ENCODE measurements at regions not wholly inside any gene's neighbourhood (a gene's known extent, or its start where the extent isn't known, plus 50 kb on each side); places are given as distances from the start of the nearest gene placed in this dataset.

DNA sequence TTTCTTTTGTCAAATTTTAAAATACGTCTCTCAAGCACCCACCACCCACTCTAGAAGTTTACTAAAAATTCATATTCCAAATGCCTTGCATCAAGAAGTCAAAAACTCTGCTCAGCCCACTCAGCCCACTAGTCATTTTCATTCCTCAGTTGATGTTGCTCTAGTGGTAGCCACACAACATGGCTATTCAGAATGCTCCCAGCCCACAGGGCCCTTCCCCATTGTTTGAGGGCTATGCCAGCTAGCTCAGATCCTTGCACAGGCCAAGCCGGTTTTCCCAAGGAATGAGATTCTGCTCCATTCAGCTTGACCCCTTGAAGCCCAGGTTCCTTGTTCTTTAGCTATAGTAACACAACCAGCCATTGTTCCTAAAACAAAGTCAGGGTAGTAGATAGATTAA, 297.5 kb upstream of the RASGEF1B start:
- H3K9me3 ChIP-seq: no peaks in the 10 kb centered on the region
- no peak overlapping the region for H3K27ac ChIP-seq
- intact Hi-C loops (cut with DNase I; ENCODE audit: low total_unique reads): no loop called here
- H3K27me3 ChIP-seq: no peaks in the 10 kb centered on the region
- TF ChIP-seq POLR2A (IDR thresholded peaks at IDR 0.05): no peak
- TF ChIP-seq POLR2AphosphoS5 (IDR thresholded peaks at IDR 0.05): no peak
- TF ChIP-seq CTCF (IDR thresholded peaks at IDR 0.05): no peak
- TF ChIP-seq EP300 (IDR thresholded peaks at IDR 0.05): no peak
- H3K4me1 ChIP-seq: no peaks in the 10 kb centered on the region
- no peaks in the 10 kb centered on the region for H3K36me3 ChIP-seq
- WGBS, 5 donors: 83 to 90% (median 86%) methylated on average over 2 of the region's 2 CpGs
- no peak overlapping the region for H3K4me3 ChIP-seq
- no peak for DNase-seq

DNA sequence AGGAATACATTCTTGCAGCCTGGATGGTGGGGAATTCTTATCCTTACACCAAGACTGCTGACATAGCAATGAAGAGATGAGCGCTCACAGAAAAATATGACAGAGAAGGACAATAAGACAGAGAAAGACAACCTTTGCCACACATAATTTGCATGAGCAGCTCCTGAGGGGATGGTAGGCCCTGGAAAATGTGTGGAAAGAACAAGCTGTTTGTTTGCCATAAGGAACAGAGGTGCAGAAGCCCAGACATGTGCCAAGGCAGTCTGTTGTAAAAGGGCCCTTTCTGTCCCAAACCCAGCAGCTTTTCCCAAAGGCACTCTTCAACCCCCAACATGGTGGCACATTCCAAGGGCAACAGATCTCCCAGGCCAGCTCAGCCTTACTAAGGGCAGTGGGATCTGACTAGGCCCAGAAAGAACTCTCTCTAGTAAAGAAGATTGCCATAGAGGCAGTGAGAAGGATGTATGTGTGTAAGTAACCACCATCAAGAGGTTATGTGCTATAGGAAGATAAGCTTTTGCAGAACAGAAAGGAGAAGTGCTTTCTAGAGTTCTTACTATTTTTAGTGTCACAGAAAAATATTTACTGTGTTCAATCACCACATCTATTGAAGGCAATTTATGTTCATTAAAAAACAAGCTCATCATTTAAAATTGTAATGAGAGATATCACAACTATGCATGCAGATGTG, 287.0 kb upstream of the RASGEF1B start:
- H3K9me3 ChIP-seq: no peaks in the 10 kb centered on the region
- TF ChIP-seq POLR2AphosphoS5 (IDR thresholded peaks at IDR 0.05) (no peak), POLR2A (IDR thresholded peaks at IDR 0.05) (no peak), EP300 (IDR thresholded peaks at IDR 0.05) (no peak), CTCF (IDR thresholded peaks at IDR 0.05) (no peak)
- H3K4me1 ChIP-seq: no peaks in the 10 kb centered on the region
- no peak overlapping the region for H3K4me3 ChIP-seq
- H3K27ac ChIP-seq: no peak overlapping the region
- H3K36me3 ChIP-seq: no peaks in the 10 kb centered on the region
- H3K27me3 ChIP-seq: no peaks in the 10 kb centered on the region
- DNase-seq: no peak
- WGBS, 5 donors: 91 to 100% (median 98%) methylated on average over 1 of the region's 1 CpG
- intact Hi-C loops (cut with DNase I; ENCODE audit: low total_unique reads): no loop called here

- TF ChIP-seq POLR2AphosphoS5 (IDR thresholded peaks at IDR 0.05) (no peak), POLR2A (IDR thresholded peaks at IDR 0.05) (no peak), EP300 (IDR thresholded peaks at IDR 0.05) (no peak), CTCF (IDR thresholded peaks at IDR 0.05) (no peak)
- Histone ChIP-seq H3K9me3 (no peaks in the 10 kb centered on the region), H3K27ac (no peak overlapping the region), H3K36me3 (no peaks in the 10 kb centered on the region), H3K27me3 (no peaks in the 10 kb centered on the region), H3K4me1 (no peaks in the 10 kb centered on the region), H3K4me3 (no peak overlapping the region)
- WGBS, 5 donors: 75 to 97% (median 91%) methylated on average over 2 of the region's 2 CpGs
- DNase-seq: peak in 1 of 2 donors; percentile 35
- intact Hi-C loops (cut with DNase I; ENCODE audit: low total_unique reads): no loop called here
Observed at GRCh38 chr4:81757691-81758090, 286.0 kb upstream of the RASGEF1B start.

GRCh38 chr4:81756973-81757372, 285.3 kb upstream of the RASGEF1B start:
- DNase-seq: no peak
- WGBS, 5 donors: 37 to 59% (median 53%) methylated on average over 3 of the region's 3 CpGs
- Histone ChIP-seq H3K27ac (no peak overlapping the region), H3K4me1 (no peaks in the 10 kb centered on the region), H3K27me3 (no peaks in the 10 kb centered on the region), H3K36me3 (no peaks in the 10 kb centered on the region), H3K9me3 (no peaks in the 10 kb centered on the region), H3K4me3 (no peak overlapping the region)
- TF ChIP-seq EP300 (IDR thresholded peaks at IDR 0.05) (no peak), POLR2AphosphoS5 (IDR thresholded peaks at IDR 0.05) (no peak), POLR2A (IDR thresholded peaks at IDR 0.05) (no peak), CTCF (IDR thresholded peaks at IDR 0.05) (no peak)
- intact Hi-C loops (cut with DNase I; ENCODE audit: low total_unique reads): no loop called here
